ENCODE measurements at regions not wholly inside any gene's neighbourhood (a gene's known extent, or its start where the extent isn't known, plus 50 kb on each side); places are given as distances from the start of the nearest gene placed in this dataset.

DNA sequence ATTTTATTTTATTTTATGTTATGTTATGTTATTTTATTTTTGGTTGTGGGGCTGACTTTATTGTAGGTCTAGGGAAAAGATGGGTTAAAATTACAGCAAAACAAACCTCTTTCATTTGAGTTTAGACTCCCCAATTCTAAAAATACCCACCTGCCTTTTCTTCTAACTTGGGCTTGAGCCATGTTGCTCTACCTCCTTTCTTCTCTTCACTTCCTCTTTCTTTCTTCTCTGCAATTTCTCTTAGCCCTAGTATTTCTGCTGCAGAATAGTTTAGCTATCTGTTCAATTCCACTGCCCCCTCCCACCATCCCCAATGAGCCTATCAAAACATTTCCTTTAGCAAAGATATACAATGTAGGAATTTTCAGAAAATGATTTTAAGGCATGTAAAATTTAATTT lies 653.3 kb downstream of the ARAP2 start:
- TF ChIP-seq, protein P1, sequence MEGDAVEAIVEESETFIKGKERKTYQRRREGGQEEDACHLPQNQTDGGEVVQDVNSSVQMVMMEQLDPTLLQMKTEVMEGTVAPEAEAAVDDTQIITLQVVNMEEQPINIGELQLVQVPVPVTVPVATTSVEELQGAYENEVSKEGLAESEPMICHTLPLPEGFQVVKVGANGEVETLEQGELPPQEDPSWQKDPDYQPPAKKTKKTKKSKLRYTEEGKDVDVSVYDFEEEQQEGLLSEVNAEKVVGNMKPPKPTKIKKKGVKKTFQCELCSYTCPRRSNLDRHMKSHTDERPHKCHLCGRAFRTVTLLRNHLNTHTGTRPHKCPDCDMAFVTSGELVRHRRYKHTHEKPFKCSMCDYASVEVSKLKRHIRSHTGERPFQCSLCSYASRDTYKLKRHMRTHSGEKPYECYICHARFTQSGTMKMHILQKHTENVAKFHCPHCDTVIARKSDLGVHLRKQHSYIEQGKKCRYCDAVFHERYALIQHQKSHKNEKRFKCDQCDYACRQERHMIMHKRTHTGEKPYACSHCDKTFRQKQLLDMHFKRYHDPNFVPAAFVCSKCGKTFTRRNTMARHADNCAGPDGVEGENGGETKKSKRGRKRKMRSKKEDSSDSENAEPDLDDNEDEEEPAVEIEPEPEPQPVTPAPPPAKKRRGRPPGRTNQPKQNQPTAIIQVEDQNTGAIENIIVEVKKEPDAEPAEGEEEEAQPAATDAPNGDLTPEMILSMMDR (conservative IDR thresholded peaks at IDR 0.05; ENCODE audit: low read depth, low read length) = no peak
- no peak for TF ChIP-seq EZH2phosphoT487 (IDR thresholded peaks at IDR 0.05; ENCODE audit: borderline replicate concordance, low read length)
- TF ChIP-seq EZH2 (IDR thresholded peaks at IDR 0.05; ENCODE audit: low read length, unreplicated experiment) = no peak
